Ovary (tissue), 7 donors: ENCODE measurements at regions not wholly inside any gene's neighbourhood (a gene's known extent, or its start where the extent isn't known, plus 50 kb on each side); places are given as distances from the start of the nearest gene placed in this dataset.
"Not testable (repeated sequence)": the region's sequence is repeated elsewhere in the genome, so short reads cannot be mapped to it uniquely, and the experiment has no call there.

Experiments
- DNase-seq, 5 donors: peaks; one replicate each; pipeline ENCODE4 v3.0.0-alpha.2; 2019 to 2020
- H3K27ac ChIP-seq, 2 donors: fragments of 200-600 bp; one replicate each; pipeline versions ENCODE4 v1.5.1 to v1.8.0; 2019 to 2022
- H3K27me3 ChIP-seq: fragments of 200-600 bp; one replicate; pipeline ENCODE4 v1.8.0; 2022
- H3K36me3 ChIP-seq: fragments of 200-600 bp; sonication (generic); one replicate; pipeline ENCODE4 v1.5.1; 2019
- H3K4me1 ChIP-seq: one replicate; pipeline ENCODE4 v1.8.1; 2013; ENCODE audit warnings: mild to moderate bottlenecking, moderate library complexity; ENCODE audit not compliant: insufficient read depth
- H3K4me3 ChIP-seq: fragments of 200-600 bp; sonication (generic); one replicate; pipeline ENCODE4 v1.5.1; 2017
- H3K9me3 ChIP-seq, 2 donors: fragments of 200-600 bp in 1 of 2; sonication (generic) in 1 of 2; one replicate each; pipeline versions ENCODE4 v1.5.1 to v1.8.1; 2013 to 2019; ENCODE audit warnings: mild to moderate bottlenecking in 1 of 2, moderate library complexity in 1 of 2
- CTCF ChIP-seq, 3 donors: fragments of 450-650 bp in 2 of 3; fragments of 200-600 bp in 1 of 3; IDR thresholded peaks; one replicate each; pipeline versions ENCODE4 v1.5.1 to v1.8.0; 2016 to 2022; ENCODE audit warnings: antibody characterized with exemption in 3 of 3, mild to moderate bottlenecking in 1 of 3
- EP300 ChIP-seq: sonication (generic); formaldehyde crosslinking; IDR thresholded peaks from one replicate; pipeline ENCODE4 v1.6.1; 2017; ENCODE audit warnings: antibody characterized with exemption
- POLR2A ChIP-seq: fragments of 450-650 bp; IDR thresholded peaks from one replicate; pipeline ENCODE4 v1.6.1; 2017; ENCODE audit warnings: antibody characterized with exemption, mild to moderate bottlenecking, moderate library complexity
- WGBS, 3 donors: extraction: QIAGEN DNeasy Blood & Tissue Kit in 1 of 3; methylation state at CpG; one replicate each; pipeline versions ENCODE4 v1.1.5 to v1.1.7; 2013 to 2017; 5-methylcytosine and 5-hydroxymethylcytosine counted together
- intact Hi-C, 4 donors: fragments of 100-400 bp; cut with DNase I; formaldehyde crosslinking; loops; one replicate each; pipeline versions ENCODE4 v1.11.0 to v1.15.1; 2022 to 2023
- donor health status: DM: no; HTN: no; CAD: no; lungs with moderate emphysema.
- donor health status: DM: no; HTN: no; CAD: no.
- donor health status: Bipolar disorder and iron deficiency.
- donor health status: DM: no; HTN: no; CAD: no.
- donor health status: DM: yes; HTN: yes; CAD: no.

GRCh38 chr2:175707322-175707721 is 294.7 kb downstream of the LNPK start:
- intact Hi-C loops = no loop called here
- no peak for DNase-seq
- no peak overlapping the region for H3K27ac ChIP-seq
- no peak overlapping the region for H3K4me3 ChIP-seq
- H3K4me1 ChIP-seq = no peaks in the 10 kb centered on the region
- no peak for TF ChIP-seq POLR2A
- no peak for TF ChIP-seq EP300
- no peak for TF ChIP-seq CTCF (IDR thresholded peaks at IDR 0.05)
- WGBS, 3 donors = 72 to 77% (median 74%) methylated on average over 8 of the region's 8 CpGs
- no peaks in the 10 kb centered on the region for H3K9me3 ChIP-seq
- H3K27me3 ChIP-seq = no peaks in the 10 kb centered on the region
- H3K36me3 ChIP-seq = no peaks in the 10 kb centered on the region

GRCh38 chr2:175704568-175704967 is 297.5 kb downstream of the LNPK start:
- DNase-seq, H3K36me3 ChIP-seq: not testable (repeated sequence)
- 90 to 98% (median 95%) methylated on average over 22 of the region's 22 CpGs for WGBS, 3 donors

GRCh38 chr2:175698061-175698460 is 304.0 kb downstream of the LNPK start:
- 78 to 85% (median 84%) methylated on average over 1 of the region's 1 CpG for WGBS, 3 donors
- TF ChIP-seq EP300 = no peak
- TF ChIP-seq POLR2A = no peak
- no peak for TF ChIP-seq CTCF (IDR thresholded peaks at IDR 0.05)
- intact Hi-C loops = no loop called here
- H3K27me3 ChIP-seq = no peaks in the 10 kb centered on the region
- no peak overlapping the region for H3K27ac ChIP-seq
- no peaks in the 10 kb centered on the region for H3K9me3 ChIP-seq
- DNase-seq = no peak
- H3K4me1 ChIP-seq = no peaks in the 10 kb centered on the region
- H3K4me3 ChIP-seq = no peak overlapping the region
- H3K36me3 ChIP-seq = no peaks in the 10 kb centered on the region

More at GRCh38 chr2:175704568-175704967, 297.5 kb downstream of the LNPK start:
- H3K27ac ChIP-seq, H3K9me3 ChIP-seq, H3K4me1 ChIP-seq, intact Hi-C loops, H3K4me3 ChIP-seq, H3K27me3 ChIP-seq: not testable (repeated sequence)

- H3K4me1 ChIP-seq = no peaks in the 10 kb centered on the region
- no peak overlapping the region for H3K4me3 ChIP-seq
- no peaks in the 10 kb centered on the region for H3K9me3 ChIP-seq
- H3K27me3 ChIP-seq = no peaks in the 10 kb centered on the region
- peak in 1 of 5 donors; percentile 25 for DNase-seq
- intact Hi-C loops = no loop called here
- WGBS, 3 donors = 18 to 22% (median 21%) methylated on average over 4 of the region's 4 CpGs
- H3K27ac ChIP-seq = no peak overlapping the region
- H3K36me3 ChIP-seq = no peaks in the 10 kb centered on the region
- TF ChIP-seq POLR2A (no peak), EP300 (no peak), CTCF (IDR thresholded peaks at IDR 0.05) (peak; percentile 40 to 53 (median 44))
Measured at GRCh38 chr2:175690113-175690837, 311.8 kb downstream of the LNPK start.

GRCh38 chr2:175688243-175688642 is 313.8 kb downstream of the LNPK start:
- no peak overlapping the region for H3K4me3 ChIP-seq
- 70 to 84% (median 78%) methylated on average over 4 of the region's 4 CpGs for WGBS, 3 donors
- H3K9me3 ChIP-seq = no peaks in the 10 kb centered on the region
- no peaks in the 10 kb centered on the region for H3K4me1 ChIP-seq
- no peaks in the 10 kb centered on the region for H3K36me3 ChIP-seq
- no peaks in the 10 kb centered on the region for H3K27me3 ChIP-seq
- intact Hi-C loops = loop anchor here (5.0 to 10.0 kb wide), 4 partner anchors 387 to 414 kb away; partner anchors contain the start of genes EVX2 (in 1 of the 4), HOXD12 (in 1 of the 4) and HOXD13 (in 1 of the 4)
- no peak overlapping the region for H3K27ac ChIP-seq
- TF ChIP-seq EP300 (no peak), CTCF (IDR thresholded peaks at IDR 0.05) (no peak), POLR2A (no peak)
- no peak for DNase-seq
